ENCODE measurements at regions not wholly inside any gene's neighbourhood (a gene's known extent, or its start where the extent isn't known, plus 50 kb on each side); places are given as distances from the start of the nearest gene placed in this dataset.

DNA sequence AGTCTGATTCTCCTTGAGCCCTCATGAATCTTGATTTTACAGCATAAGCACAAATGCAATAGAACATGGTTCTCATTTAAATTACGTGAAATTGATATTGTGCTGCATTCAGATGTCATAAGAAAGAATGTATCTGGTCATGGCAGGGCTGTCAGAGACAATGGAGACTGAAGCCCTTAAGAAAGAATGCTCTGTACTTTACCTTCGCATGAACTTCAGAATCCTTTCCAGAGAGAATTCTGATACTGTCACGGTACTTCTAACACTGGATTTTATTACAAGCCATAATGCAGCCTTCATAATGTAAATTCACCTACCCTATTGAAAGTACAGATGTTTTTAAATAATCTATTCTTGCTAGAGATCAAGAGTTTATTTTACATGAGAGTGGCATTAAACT, 677.9 kb upstream of the ADGRL3 start:
- TF ChIP-seq JUND (IDR thresholded peaks at IDR 0.05; ENCODE audit: low read length) (no peak), ZNF274 (IDR thresholded peaks at IDR 0.05; ENCODE audit: borderline replicate concordance, extremely low read depth, low read length) (no peak), TAF1 (IDR thresholded peaks at IDR 0.05; ENCODE audit: low read depth, low read length) (no peak), YY1 (IDR thresholded peaks at IDR 0.05; ENCODE audit: low read depth, low read length) (no peak), TCF12 (IDR thresholded peaks at IDR 0.05; ENCODE audit: low read depth, low read length) (no peak), POLR2AphosphoS5 (IDR thresholded peaks at IDR 0.05; ENCODE audit: low read depth, low read length) (no peak), BCL11A (IDR thresholded peaks at IDR 0.05; ENCODE audit: low read depth in 2 of 2, low read length in 2 of 2) (no peak), EZH2 (IDR thresholded peaks at IDR 0.05; ENCODE audit: low read depth, low read length, severe bottlenecking) (no peak), KDM5A (IDR thresholded peaks at IDR 0.05; ENCODE audit: low read length) (no peak), POLR2A (IDR thresholded peaks at IDR 0.05; ENCODE audit: control extremely low read depth in 1 of 2, low read depth in 2 of 2, low read length in 2 of 2) (no peak)
- TF ChIP-seq, protein P1, sequence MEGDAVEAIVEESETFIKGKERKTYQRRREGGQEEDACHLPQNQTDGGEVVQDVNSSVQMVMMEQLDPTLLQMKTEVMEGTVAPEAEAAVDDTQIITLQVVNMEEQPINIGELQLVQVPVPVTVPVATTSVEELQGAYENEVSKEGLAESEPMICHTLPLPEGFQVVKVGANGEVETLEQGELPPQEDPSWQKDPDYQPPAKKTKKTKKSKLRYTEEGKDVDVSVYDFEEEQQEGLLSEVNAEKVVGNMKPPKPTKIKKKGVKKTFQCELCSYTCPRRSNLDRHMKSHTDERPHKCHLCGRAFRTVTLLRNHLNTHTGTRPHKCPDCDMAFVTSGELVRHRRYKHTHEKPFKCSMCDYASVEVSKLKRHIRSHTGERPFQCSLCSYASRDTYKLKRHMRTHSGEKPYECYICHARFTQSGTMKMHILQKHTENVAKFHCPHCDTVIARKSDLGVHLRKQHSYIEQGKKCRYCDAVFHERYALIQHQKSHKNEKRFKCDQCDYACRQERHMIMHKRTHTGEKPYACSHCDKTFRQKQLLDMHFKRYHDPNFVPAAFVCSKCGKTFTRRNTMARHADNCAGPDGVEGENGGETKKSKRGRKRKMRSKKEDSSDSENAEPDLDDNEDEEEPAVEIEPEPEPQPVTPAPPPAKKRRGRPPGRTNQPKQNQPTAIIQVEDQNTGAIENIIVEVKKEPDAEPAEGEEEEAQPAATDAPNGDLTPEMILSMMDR (IDR thresholded peaks at IDR 0.05; ENCODE audit: control extremely low read depth in 1 of 3, insufficient read depth in 1 of 3, low read depth in 1 of 3, low read length in 3 of 3) = no peak
